SU-DHL-6 (cell line): ENCODE measurements at regions not wholly inside any gene's neighbourhood (a gene's known extent, or its start where the extent isn't known, plus 50 kb on each side); places are given as distances from the start of the nearest gene placed in this dataset.
"Not testable (repeated sequence)": the region's sequence is repeated elsewhere in the genome, so short reads cannot be mapped to it uniquely, and the experiment has no call there.

ENCODE experiments used
- H2AFZ ChIP-seq: fragments of 200-600 bp; sonication (generic); 2 replicates; pipeline ENCODE4 v1.6.1; 2014; ENCODE audit warnings: low read depth, mild to moderate bottlenecking, moderate library complexity, mixed read lengths, antibody characterized with exemption, low read length; ENCODE audit not compliant: severe bottlenecking
- H3F3A ChIP-seq: fragments of 200-600 bp; shearing (Covaris generic); 2 replicates; pipeline ENCODE4 v1.6.0; 2016; ENCODE audit warnings: antibody characterized with exemption, mild to moderate bottlenecking; ENCODE audit not compliant: insufficient read depth
- H3K27ac ChIP-seq: fragments of 200-600 bp; sonication (generic); 2 replicates; pipeline ENCODE4 v1.5.1; 2016; ENCODE audit warnings: low read depth, mild to moderate bottlenecking, low read length, moderate library complexity, mixed read lengths
- H3K27me3 ChIP-seq: fragments of 200-600 bp; sonication (generic), shearing (Covaris generic); 2 replicates; pipeline ENCODE4 v1.6.0; 2014; ENCODE audit warnings: mild to moderate bottlenecking, low read length
- H3K36me3 ChIP-seq: fragments of 200-600 bp; sonication (generic); 2 replicates; pipeline ENCODE4 v1.6.1; 2014; ENCODE audit warnings: mild to moderate bottlenecking, low read length, mixed read lengths
- H3K4me2 ChIP-seq: fragments of 300-600, 200-600 bp; shearing (Covaris generic), sonication (generic); 2 replicates; pipeline ENCODE4 v1.6.0; 2014; ENCODE audit warnings: low read length, low read depth, mild to moderate bottlenecking; ENCODE audit not compliant: poor library complexity, severe bottlenecking
- H3K4me3 ChIP-seq: fragments of 200-600 bp; sonication (generic); 2 replicates; pipeline ENCODE4 v1.5.1; 2014; ENCODE audit warnings: antibody characterized with exemption, low read length, mild to moderate bottlenecking, mixed read lengths; ENCODE audit not compliant: insufficient read depth, poor library complexity, severe bottlenecking
- H3K79me2 ChIP-seq: fragments of 200-600 bp; sonication (generic); 2 replicates; pipeline ENCODE4 v1.6.1; 2014; ENCODE audit warnings: mild to moderate bottlenecking, low read length, moderate library complexity; ENCODE audit not compliant: insufficient read depth
- H3K9ac ChIP-seq: fragments of 200-600 bp; sonication (generic); 2 replicates; pipeline ENCODE4 v1.7.0; 2014; ENCODE audit warnings: mild to moderate bottlenecking, low read length
- H3K9me2 ChIP-seq: fragments of 200-600 bp; sonication (generic); replicated peaks from 2 replicates; pipeline ENCODE4 v1.6.1; 2014; ENCODE audit warnings: low read length; ENCODE audit not compliant: insufficient read depth
- H3K9me3 ChIP-seq: fragments of 200-600 bp; sonication (generic); 2 replicates; pipeline ENCODE4 v1.6.1; 2014; ENCODE audit warnings: low read length, mixed read lengths; ENCODE audit not compliant: insufficient read depth
- H4K20me1 ChIP-seq: fragments of 200-600 bp; sonication (generic); 2 replicates; pipeline ENCODE4 v1.6.1; 2014; ENCODE audit warnings: low read depth, mild to moderate bottlenecking, antibody characterized with exemption, low read length, moderate library complexity, mixed read lengths
- EZH2phosphoT487 ChIP-seq: fragments of 200-600 bp; sonication (generic), shearing (Covaris generic); conservative IDR thresholded peaks from 2 replicates; pipeline ENCODE4 v1.6.1; 2018; ENCODE audit warnings: mild to moderate bottlenecking, antibody characterized with exemption, low read length, moderate library complexity, mixed read lengths
- TF ChIP-seq, protein P1 (sequence below): fragments of 200-600 bp; sonication (generic); IDR thresholded peaks from one replicate; pipeline ENCODE4 v1.5.1; 2017; ENCODE audit warnings: antibody characterized with exemption, mild to moderate bottlenecking, low read length, moderate library complexity; ENCODE audit not compliant: insufficient read depth, poor library complexity, severe bottlenecking

DNA sequence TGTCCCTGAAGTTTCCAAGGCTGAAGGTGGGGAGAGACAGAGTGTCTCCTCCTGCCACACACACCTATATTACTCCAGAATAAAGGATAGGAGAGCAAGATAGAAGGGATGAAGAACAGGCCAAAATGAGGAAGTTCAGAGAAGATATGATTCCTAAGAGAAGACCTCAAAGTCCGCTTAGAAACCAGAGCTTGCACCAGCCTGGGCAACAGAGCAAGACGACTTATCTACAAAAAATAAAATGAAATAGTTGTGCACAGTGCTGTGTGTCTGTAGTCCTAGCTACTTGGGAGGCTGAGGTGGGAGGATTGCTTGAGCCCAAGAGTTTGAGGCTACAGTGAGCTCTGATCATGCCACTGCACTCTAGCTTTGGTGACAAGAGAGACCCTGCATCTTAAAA lies 128.2 kb downstream of the HS3ST3B1 start:
- Histone ChIP-seq H3F3A (no peaks in the 10 kb centered on the region), H3K9me2 (no peaks in the 10 kb centered on the region), H3K36me3 (no peaks in the 10 kb centered on the region), H3K79me2 (no peaks in the 10 kb centered on the region), H3K27ac (peak overlapping the region; percentile 87), H2AFZ (peak overlapping the region; percentile 47), H3K9ac (peak overlapping the region; percentile 39), H3K4me3 (peak overlapping the region; percentile 17), H3K27me3 (no peaks in the 10 kb centered on the region), H4K20me1 (no peaks in the 10 kb centered on the region), H3K4me2 (peak overlapping the region; percentile 63), H3K9me3 (no peaks in the 10 kb centered on the region)
- TF ChIP-seq, protein P1, sequence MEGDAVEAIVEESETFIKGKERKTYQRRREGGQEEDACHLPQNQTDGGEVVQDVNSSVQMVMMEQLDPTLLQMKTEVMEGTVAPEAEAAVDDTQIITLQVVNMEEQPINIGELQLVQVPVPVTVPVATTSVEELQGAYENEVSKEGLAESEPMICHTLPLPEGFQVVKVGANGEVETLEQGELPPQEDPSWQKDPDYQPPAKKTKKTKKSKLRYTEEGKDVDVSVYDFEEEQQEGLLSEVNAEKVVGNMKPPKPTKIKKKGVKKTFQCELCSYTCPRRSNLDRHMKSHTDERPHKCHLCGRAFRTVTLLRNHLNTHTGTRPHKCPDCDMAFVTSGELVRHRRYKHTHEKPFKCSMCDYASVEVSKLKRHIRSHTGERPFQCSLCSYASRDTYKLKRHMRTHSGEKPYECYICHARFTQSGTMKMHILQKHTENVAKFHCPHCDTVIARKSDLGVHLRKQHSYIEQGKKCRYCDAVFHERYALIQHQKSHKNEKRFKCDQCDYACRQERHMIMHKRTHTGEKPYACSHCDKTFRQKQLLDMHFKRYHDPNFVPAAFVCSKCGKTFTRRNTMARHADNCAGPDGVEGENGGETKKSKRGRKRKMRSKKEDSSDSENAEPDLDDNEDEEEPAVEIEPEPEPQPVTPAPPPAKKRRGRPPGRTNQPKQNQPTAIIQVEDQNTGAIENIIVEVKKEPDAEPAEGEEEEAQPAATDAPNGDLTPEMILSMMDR, result no peak
- TF ChIP-seq EZH2phosphoT487, result no peak

DNA sequence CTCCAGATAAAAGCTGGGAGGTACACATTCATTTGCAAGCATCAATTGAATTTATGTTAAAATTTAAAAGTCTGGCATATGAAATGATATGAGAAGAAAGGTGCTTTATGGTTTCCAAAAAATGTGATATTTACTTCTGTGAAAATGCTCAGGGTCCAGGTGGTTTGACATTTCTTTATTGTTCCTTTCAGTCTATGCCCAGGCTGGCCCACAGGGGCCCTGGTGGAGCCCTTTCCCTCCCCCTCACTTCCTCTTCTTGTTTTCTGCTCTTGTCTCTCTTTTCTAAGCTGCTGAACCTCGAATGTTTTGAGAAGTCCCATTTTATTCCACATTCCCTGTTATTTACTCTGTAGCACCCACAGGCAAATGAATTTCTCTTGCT lies 127.8 kb downstream of the HS3ST3B1 start:
- H3K27me3 ChIP-seq, result no peaks in the 10 kb centered on the region
- no peaks in the 10 kb centered on the region for H3K9me3 ChIP-seq
- TF ChIP-seq, protein P1, result no peak
- no peak for TF ChIP-seq EZH2phosphoT487
- H2AFZ ChIP-seq, result peak overlapping the region; percentile 47
- H3K4me2 ChIP-seq, result peak overlapping the region; percentile 63
- H3K27ac ChIP-seq, result peak overlapping the region; percentile 87
- H3K9ac ChIP-seq, result peak overlapping the region; percentile 39
- no peaks in the 10 kb centered on the region for H4K20me1 ChIP-seq
- H3K79me2 ChIP-seq, result no peaks in the 10 kb centered on the region
- H3K4me3 ChIP-seq, result peak overlapping the region; percentile 17
- no peaks in the 10 kb centered on the region for H3F3A ChIP-seq
- no peaks in the 10 kb centered on the region for H3K36me3 ChIP-seq
- no peaks in the 10 kb centered on the region for H3K9me2 ChIP-seq

GRCh38 chr17:14427900-14428647 lies 127.2 kb downstream of the HS3ST3B1 start:
- Histone ChIP-seq H3K9ac (peak overlapping the region; percentile 39), H4K20me1 (no peaks in the 10 kb centered on the region), H3K9me2 (no peaks in the 10 kb centered on the region), H3K4me2 (peak overlapping the region; percentile 63), H3K36me3 (no peaks in the 10 kb centered on the region), H3K27ac (peak overlapping the region; percentile 87), H3F3A (no peaks in the 10 kb centered on the region), H3K9me3 (no peaks in the 10 kb centered on the region), H3K4me3 (no peak overlapping the region), H3K79me2 (no peaks in the 10 kb centered on the region), H3K27me3 (no peaks in the 10 kb centered on the region), H2AFZ (peak overlapping the region; percentile 24)
- TF ChIP-seq, protein P1, result no peak
- no peak for TF ChIP-seq EZH2phosphoT487

GRCh38 chr17:14423156-14423555 lies 122.3 kb downstream of the HS3ST3B1 start:
- H3K9ac ChIP-seq, H3K27me3 ChIP-seq, H3F3A ChIP-seq, H2AFZ ChIP-seq, H3K9me3 ChIP-seq, H3K4me3 ChIP-seq, H3K36me3 ChIP-seq, H3K79me2 ChIP-seq, H4K20me1 ChIP-seq, H3K27ac ChIP-seq, H3K4me2 ChIP-seq, H3K9me2 ChIP-seq: not testable (repeated sequence)
